Smooth muscle cell (in vitro differentiated cells): ENCODE measurements at regions not wholly inside any gene's neighbourhood (a gene's known extent, or its start where the extent isn't known, plus 50 kb on each side); places are given as distances from the start of the nearest gene placed in this dataset.

Experiments used
- DNase-seq: peaks from one replicate; lab custom pipeline; 2025; ENCODE audit not compliant: unreplicated experiment; lab: John Stamatoyannopoulos, UW
- H2AFZ ChIP-seq: fragments of 200-600 bp; sonication (generic); 2 replicates; pipeline ENCODE4 v1.6.0; 2016; ENCODE audit warnings: antibody characterized with exemption, low read depth, mild to moderate bottlenecking
- H3F3A ChIP-seq: fragments of 200-600 bp; sonication (generic); 2 replicates; pipeline ENCODE4 v1.6.0; 2017; ENCODE audit warnings: antibody characterized with exemption, low read depth
- H3K27ac ChIP-seq: fragments of 200-600 bp; sonication (generic); 2 replicates; pipeline ENCODE4 v1.5.1; 2016; ENCODE audit warnings: low read depth, mild to moderate bottlenecking
- H3K27me3 ChIP-seq: fragments of 200-600 bp; sonication (generic); 2 replicates; pipeline ENCODE4 v1.6.1; 2016; ENCODE audit warnings: low read depth, mild to moderate bottlenecking
- H3K36me3 ChIP-seq: fragments of 200-600 bp; sonication (generic); 2 replicates; pipeline ENCODE4 v1.5.1; 2016; ENCODE audit warnings: low read depth
- H3K4me1 ChIP-seq: fragments of 200-600 bp; sonication (generic); 2 replicates; pipeline ENCODE4 v1.5.1; 2016; ENCODE audit warnings: low read depth
- H3K4me2 ChIP-seq: fragments of 200-600 bp; sonication (generic); 2 replicates; pipeline ENCODE4 v1.6.0; 2016; ENCODE audit warnings: mild to moderate bottlenecking
- H3K4me3 ChIP-seq: fragments of 200-600 bp; sonication (generic); 2 replicates; pipeline ENCODE4 v1.5.1; 2016; ENCODE audit warnings: mild to moderate bottlenecking
- H3K79me2 ChIP-seq: fragments of 200-600 bp; sonication (generic); 2 replicates; pipeline ENCODE4 v1.6.0; 2016; ENCODE audit warnings: low read depth, mild to moderate bottlenecking
- H3K9ac ChIP-seq: fragments of 200-600 bp; sonication (generic); 2 replicates; pipeline ENCODE4 v1.6.0; 2016; ENCODE audit warnings: low read depth
- H3K9me3 ChIP-seq: fragments of 200-600 bp; sonication (generic); replicated peaks from 2 replicates; pipeline ENCODE4 v1.5.1; 2016; ENCODE audit warnings: low read depth
- H4K20me1 ChIP-seq: fragments of 200-600 bp; sonication (generic); 2 replicates; pipeline ENCODE4 v1.6.0; 2016; ENCODE audit warnings: low read depth
- WGBS: methylation state at CpG from one replicate; pipeline ENCODE4 v1.1.7; 2016; ENCODE audit warnings: low lambda C conversion rate; 5-methylcytosine and 5-hydroxymethylcytosine counted together
- TF ChIP-seq, protein P1 (sequence below): fragments of 200-600 bp; sonication (generic); IDR thresholded peaks from 2 replicates; pipeline ENCODE4 v1.5.1; 2017; ENCODE audit warnings: borderline replicate concordance, mild to moderate bottlenecking, antibody characterized with exemption; ENCODE audit not compliant: insufficient read depth, poor library complexity, severe bottlenecking

DNA sequence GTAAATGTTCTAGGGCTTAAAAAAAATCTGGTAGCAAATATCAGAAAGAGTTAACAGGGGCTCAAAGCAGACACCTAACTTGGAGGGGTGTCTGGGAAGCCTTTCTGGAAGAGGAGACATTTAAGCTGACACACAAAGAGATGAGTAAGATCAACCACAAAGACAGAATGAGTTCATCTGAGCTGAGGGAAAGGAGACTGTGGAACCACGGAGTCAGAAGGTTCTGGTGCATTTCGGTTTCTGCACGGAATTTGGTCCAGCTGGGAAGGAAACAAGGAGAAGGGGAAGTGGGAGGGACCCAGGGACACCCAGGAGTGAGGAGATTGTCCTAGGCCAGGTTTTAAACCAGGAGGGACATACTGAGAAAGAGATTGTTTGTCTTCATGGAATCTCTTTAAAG, 161.1 kb downstream of the PHETA1 start:
- H3F3A ChIP-seq = no peaks in the 10 kb centered on the region
- H3K9ac ChIP-seq = no peak overlapping the region
- H3K4me3 ChIP-seq = no peak overlapping the region
- H3K36me3 ChIP-seq = no peaks in the 10 kb centered on the region
- H3K4me1 ChIP-seq = no peaks in the 10 kb centered on the region
- 59% methylated on average over 3 of the region's 3 CpGs for WGBS
- H3K27ac ChIP-seq = no peak overlapping the region
- H2AFZ ChIP-seq = no peak overlapping the region
- TF ChIP-seq, protein P1, sequence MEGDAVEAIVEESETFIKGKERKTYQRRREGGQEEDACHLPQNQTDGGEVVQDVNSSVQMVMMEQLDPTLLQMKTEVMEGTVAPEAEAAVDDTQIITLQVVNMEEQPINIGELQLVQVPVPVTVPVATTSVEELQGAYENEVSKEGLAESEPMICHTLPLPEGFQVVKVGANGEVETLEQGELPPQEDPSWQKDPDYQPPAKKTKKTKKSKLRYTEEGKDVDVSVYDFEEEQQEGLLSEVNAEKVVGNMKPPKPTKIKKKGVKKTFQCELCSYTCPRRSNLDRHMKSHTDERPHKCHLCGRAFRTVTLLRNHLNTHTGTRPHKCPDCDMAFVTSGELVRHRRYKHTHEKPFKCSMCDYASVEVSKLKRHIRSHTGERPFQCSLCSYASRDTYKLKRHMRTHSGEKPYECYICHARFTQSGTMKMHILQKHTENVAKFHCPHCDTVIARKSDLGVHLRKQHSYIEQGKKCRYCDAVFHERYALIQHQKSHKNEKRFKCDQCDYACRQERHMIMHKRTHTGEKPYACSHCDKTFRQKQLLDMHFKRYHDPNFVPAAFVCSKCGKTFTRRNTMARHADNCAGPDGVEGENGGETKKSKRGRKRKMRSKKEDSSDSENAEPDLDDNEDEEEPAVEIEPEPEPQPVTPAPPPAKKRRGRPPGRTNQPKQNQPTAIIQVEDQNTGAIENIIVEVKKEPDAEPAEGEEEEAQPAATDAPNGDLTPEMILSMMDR = no peak
- no peaks in the 10 kb centered on the region for H4K20me1 ChIP-seq
- H3K4me2 ChIP-seq = no peak overlapping the region
- H3K27me3 ChIP-seq = peaks cover 11% of the 10 kb centered on the region
- DNase-seq = no peak
- H3K9me3 ChIP-seq = no peaks in the 10 kb centered on the region
- H3K79me2 ChIP-seq = no peaks in the 10 kb centered on the region

- no peaks in the 10 kb centered on the region for H3K36me3 ChIP-seq
- no peak overlapping the region for H3K4me2 ChIP-seq
- WGBS = 93% methylated on average over 15 of the region's 15 CpGs
- no peak overlapping the region for H3K9ac ChIP-seq
- no peaks in the 10 kb centered on the region for H4K20me1 ChIP-seq
- TF ChIP-seq, protein P1 = no peak
- no peak overlapping the region for H3K4me3 ChIP-seq
- no peak overlapping the region for H3K27ac ChIP-seq
- DNase-seq = no peak
- no peaks in the 10 kb centered on the region for H3K79me2 ChIP-seq
- H3K9me3 ChIP-seq = no peaks in the 10 kb centered on the region
- no peak overlapping the region for H2AFZ ChIP-seq
- H3K27me3 ChIP-seq = peaks cover 11% of the 10 kb centered on the region
- H3F3A ChIP-seq = no peaks in the 10 kb centered on the region
- no peaks in the 10 kb centered on the region for H3K4me1 ChIP-seq
These were observed 164.1 kb downstream of the PHETA1 start for GRCh38 chr12:111204788-111205241.

DNA sequence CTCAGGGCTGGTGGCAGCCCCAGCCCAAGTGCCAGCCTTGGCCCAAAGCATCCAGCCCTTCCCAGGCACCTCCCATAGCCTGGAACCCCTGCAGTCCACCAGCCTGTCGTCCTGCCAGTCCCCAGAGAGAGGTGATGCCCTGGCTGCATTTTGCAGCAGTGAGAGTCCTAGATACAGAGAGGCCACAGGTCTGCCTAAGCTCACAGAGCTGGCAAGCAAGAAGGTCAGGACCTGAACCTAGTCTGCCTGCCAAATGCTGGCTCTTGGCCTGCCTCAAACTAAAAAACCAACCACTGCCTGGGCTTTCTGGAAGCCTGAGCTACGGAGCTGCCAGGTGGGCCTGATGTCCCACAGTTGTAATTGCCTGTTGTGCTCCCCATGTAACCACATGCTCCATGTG, 164.9 kb downstream of the PHETA1 start:
- H3K9me3 ChIP-seq = no peaks in the 10 kb centered on the region
- no peaks in the 10 kb centered on the region for H3F3A ChIP-seq
- H2AFZ ChIP-seq = no peak overlapping the region
- no peak overlapping the region for H3K9ac ChIP-seq
- H3K4me1 ChIP-seq = no peaks in the 10 kb centered on the region
- TF ChIP-seq, protein P1 = no peak
- H3K79me2 ChIP-seq = no peaks in the 10 kb centered on the region
- no peaks in the 10 kb centered on the region for H3K36me3 ChIP-seq
- no peak overlapping the region for H3K27ac ChIP-seq
- H4K20me1 ChIP-seq = no peaks in the 10 kb centered on the region
- WGBS = 85% methylated on average over 2 of the region's 2 CpGs
- H3K4me2 ChIP-seq = no peak overlapping the region
- no peak overlapping the region for H3K4me3 ChIP-seq
- H3K27me3 ChIP-seq = peaks cover 11% of the 10 kb centered on the region
- DNase-seq = no peak

- H3K79me2 ChIP-seq = no peaks in the 10 kb centered on the region
- no peaks in the 10 kb centered on the region for H3K4me1 ChIP-seq
- no peak overlapping the region for H3K4me3 ChIP-seq
- TF ChIP-seq, protein P1 = no peak
- no peaks in the 10 kb centered on the region for H3K9me3 ChIP-seq
- peaks cover 6% of the 10 kb centered on the region for H3K27me3 ChIP-seq
- H3K27ac ChIP-seq = no peak overlapping the region
- H3F3A ChIP-seq = no peaks in the 10 kb centered on the region
- no peak overlapping the region for H2AFZ ChIP-seq
- no peaks in the 10 kb centered on the region for H3K36me3 ChIP-seq
- 93% methylated on average over 4 of the region's 4 CpGs for WGBS
- H4K20me1 ChIP-seq = no peaks in the 10 kb centered on the region
- H3K9ac ChIP-seq = no peak overlapping the region
- DNase-seq = no peak
- no peak overlapping the region for H3K4me2 ChIP-seq
These were observed 165.4 kb downstream of the PHETA1 start for GRCh38 chr12:111203446-111203845.
